Adrenal gland (tissue), 9 donors: ENCODE measurements at regions not wholly inside any gene's neighbourhood (a gene's known extent, or its start where the extent isn't known, plus 50 kb on each side); places are given as distances from the start of the nearest gene placed in this dataset.

Experiments
- DNase-seq, 7 donors: peaks; one replicate each; pipeline ENCODE4 v3.0.0-alpha.2; 2019 to 2020
- H3K27ac ChIP-seq, 5 donors: fragments of 200-600 bp; sonication (generic) in 4 of 5; 1 replicate in 3 of 5; 2 replicates in 2 of 5; pipeline versions ENCODE4 v1.5.1 to v1.8.0; 2016 to 2020; ENCODE audit warnings: mild to moderate bottlenecking in 1 of 5
- H3K27me3 ChIP-seq: fragments of 200-600 bp; 2 replicates; pipeline ENCODE4 v1.8.0; 2021
- H3K36me3 ChIP-seq, 2 donors: fragments of 200-600 bp; replicated peaks in 1 of 2; 1 replicate in 1 of 2; 2 replicates in 1 of 2; pipeline versions ENCODE4 v1.5.1 to v1.8.0; 2018 to 2022
- H3K4me1 ChIP-seq, 2 donors: fragments of 200-600 bp; replicated peaks in 1 of 2; 1 replicate in 1 of 2; 2 replicates in 1 of 2; pipeline versions ENCODE4 v1.5.1 to v1.8.0; 2018 to 2021
- H3K4me3 ChIP-seq, 4 donors: fragments of 200-600 bp; sonication (generic) in 3 of 4; one replicate each; pipeline ENCODE4 v1.5.1; 2016 to 2018
- H3K9me3 ChIP-seq, 3 donors: fragments of 200-600 bp; sonication (generic) in 1 of 3; replicated peaks in 1 of 3; 1 replicate in 2 of 3; 2 replicates in 1 of 3; pipeline versions ENCODE4 v1.5.1 to v1.8.0; 2016 to 2021
- CTCF ChIP-seq, 6 experiments: fragments of 450-650 bp in 4 of 6; fragments of 200-600 bp in 2 of 6; sonication (generic) in 1 of 6; IDR thresholded peaks; 1 replicate in 5 of 6; 2 replicates in 1 of 6; pipeline versions ENCODE4 v1.5.1 to v1.8.0; 2016 to 2021; ENCODE audit warnings: antibody characterized with exemption in 6 of 6, mild to moderate bottlenecking in 2 of 6, moderate library complexity in 1 of 6
- POLR2A ChIP-seq, 2 donors: fragments of 450-650 bp; IDR thresholded peaks; one replicate each; pipeline ENCODE4 v1.6.1; 2017; ENCODE audit warnings: antibody characterized with exemption in 2 of 2, mild to moderate bottlenecking in 2 of 2, moderate library complexity in 1 of 2
- WGBS, 4 donors: extraction: QIAGEN DNeasy Blood & Tissue Kit in 2 of 4; methylation state at CpG; one replicate each; pipeline versions ENCODE4 v1.1.5 to v1.1.7; 2013 to 2017; 5-methylcytosine and 5-hydroxymethylcytosine counted together
- intact Hi-C, 2 donors: fragments of 100-400 bp; cut with DNase I; formaldehyde crosslinking; loops; one replicate each; pipeline versions ENCODE4 v1.14.1 to v1.15.0; 2022 to 2023
- donor health status: healthy with polysubstance abuse.
- donor health status: Bipolar disorder and iron deficiency.
- donor health status: DM: yes; HTN: yes; CAD: no.
- donor health status: DM: no; HTN: no; CAD: no.
- donor health status: DM: no; HTN: no; CAD: no.

- intact Hi-C loops = no loop called here
- TF ChIP-seq CTCF (IDR thresholded peaks at IDR 0.05) = no peak
- TF ChIP-seq POLR2A (IDR thresholded peaks at IDR 0.05) = no peak
- Histone ChIP-seq H3K27me3 (no peaks in the 10 kb centered on the region), H3K4me1 (no peaks in the 10 kb centered on the region), H3K4me3 (no peak overlapping the region), H3K9me3 (no peaks in the 10 kb centered on the region), H3K27ac (no peak overlapping the region), H3K36me3 (no peaks in the 10 kb centered on the region)
- WGBS, 4 donors = 67 to 79% (median 73%) methylated on average over 2 of the region's 2 CpGs
- no peak for DNase-seq
These were observed 246.9 kb upstream of the SYT1 start for GRCh38 chr12:78617683-78618082.

- Histone ChIP-seq H3K4me3 (no peak overlapping the region), H3K4me1 (no peaks in the 10 kb centered on the region), H3K9me3 (no peaks in the 10 kb centered on the region), H3K36me3 (no peaks in the 10 kb centered on the region), H3K27ac (no peak overlapping the region), H3K27me3 (no peaks in the 10 kb centered on the region)
- no peak for TF ChIP-seq CTCF (IDR thresholded peaks at IDR 0.05)
- TF ChIP-seq POLR2A (IDR thresholded peaks at IDR 0.05) = no peak
- intact Hi-C loops = no loop called here
- WGBS, 4 donors = 53 to 70% (median 68%) methylated on average over 3 of the region's 3 CpGs
- DNase-seq = no peak
These were observed 241.9 kb upstream of the SYT1 start for GRCh38 chr12:78622529-78623195.

DNA sequence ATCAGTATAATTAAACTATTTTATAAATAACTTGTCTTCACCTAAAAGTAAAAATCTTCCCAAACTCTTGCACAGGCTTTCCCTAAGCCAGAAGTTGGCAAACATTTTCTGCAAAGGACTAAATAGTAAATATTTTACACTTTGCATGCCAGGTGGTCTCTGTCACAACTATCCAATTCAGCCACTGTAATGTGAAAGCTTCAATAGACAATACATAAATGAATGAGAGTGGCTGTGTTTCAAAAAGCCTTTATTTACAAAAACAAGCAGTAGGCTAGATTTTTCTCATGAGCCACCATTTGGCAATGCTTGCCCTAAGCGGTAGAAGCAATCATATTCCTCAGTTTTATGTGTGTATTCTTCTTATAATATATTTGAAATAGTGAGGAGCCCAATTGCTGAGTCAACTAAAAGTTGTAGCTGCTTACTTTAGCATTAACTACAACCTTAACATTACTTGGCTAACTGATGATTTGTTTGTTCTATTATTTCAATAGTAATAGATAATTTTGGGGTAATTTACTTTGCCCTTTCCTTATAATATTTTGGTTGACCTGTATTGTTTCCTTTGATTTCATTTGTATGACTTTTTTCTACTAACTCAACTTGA is 236.0 kb upstream of the SYT1 start:
- H3K4me3 ChIP-seq = no peak overlapping the region
- H3K4me1 ChIP-seq = no peaks in the 10 kb centered on the region
- no peaks in the 10 kb centered on the region for H3K36me3 ChIP-seq
- 83 to 96% (median 92%) methylated on average over 1 of the region's 1 CpG for WGBS, 4 donors
- intact Hi-C loops = no loop called here
- no peak for DNase-seq
- no peak overlapping the region for H3K27ac ChIP-seq
- H3K9me3 ChIP-seq = no peaks in the 10 kb centered on the region
- no peaks in the 10 kb centered on the region for H3K27me3 ChIP-seq
- TF ChIP-seq CTCF (IDR thresholded peaks at IDR 0.05) (no peak), POLR2A (IDR thresholded peaks at IDR 0.05) (no peak)

- Histone ChIP-seq H3K4me3 (no peak overlapping the region), H3K27me3 (no peaks in the 10 kb centered on the region), H3K9me3 (no peaks in the 10 kb centered on the region), H3K27ac (no peak overlapping the region), H3K36me3 (no peaks in the 10 kb centered on the region), H3K4me1 (no peaks in the 10 kb centered on the region)
- no peak for DNase-seq
- TF ChIP-seq CTCF (IDR thresholded peaks at IDR 0.05) = no peak
- TF ChIP-seq POLR2A (IDR thresholded peaks at IDR 0.05) = no peak
- 49 to 57% (median 53%) methylated on average over 4 of the region's 4 CpGs for WGBS, 4 donors
- intact Hi-C loops = no loop called here
These were observed 228.2 kb upstream of the SYT1 start for GRCh38 chr12:78636231-78636855.
